GM18505 (cell line): ENCODE measurements at regions not wholly inside any gene's neighbourhood (a gene's known extent, or its start where the extent isn't known, plus 50 kb on each side); places are given as distances from the start of the nearest gene placed in this dataset.

Experiments
- ATAC-seq: cut with Tn5 transposase; IDR thresholded peaks from one replicate; pipeline ENCODE4 v1.9.1; 2021; ENCODE audit not compliant: unreplicated experiment
- POLR2A ChIP-seq: IDR thresholded peaks from 4 replicates; pipeline ENCODE4 v1.6.1; 2011; ENCODE audit warnings: borderline replicate concordance; ENCODE audit not compliant: insufficient read depth, insufficient read length; ENCODE audit errors: extremely low read depth

- ATAC-seq: no peak
- TF ChIP-seq POLR2A: no peak
Observed at GRCh38 chr13:32881074-32881776, 135.0 kb upstream of the KL start.

- ATAC-seq: no peak
- TF ChIP-seq POLR2A: no peak
Observed at GRCh38 chr13:32881777-32882145, 134.5 kb upstream of the KL start.

GRCh38 chr13:32882691-32883090, 133.5 kb upstream of the KL start:
- no peak for TF ChIP-seq POLR2A
- no peak for ATAC-seq

- no peak for ATAC-seq
Observed at GRCh38 chr13:32883474-32883873, 132.7 kb upstream of the KL start.

GRCh38 chr13:32887617-32888016, 128.6 kb upstream of the KL start:
- ATAC-seq: no peak
- no peak for TF ChIP-seq POLR2A

More at GRCh38 chr13:32883474-32883873, 132.7 kb upstream of the KL start:
- TF ChIP-seq POLR2A: no peak

GRCh38 chr13:32889986-32890565, 126.1 kb upstream of the KL start:
- no peak for ATAC-seq
- no peak for TF ChIP-seq POLR2A

- no peak for TF ChIP-seq POLR2A
- no peak for ATAC-seq
Observed at GRCh38 chr13:32893176-32893575, 123.0 kb upstream of the KL start.

GRCh38 chr13:32894589-32895001, 121.6 kb upstream of the KL start:
- TF ChIP-seq POLR2A: no peak
- ATAC-seq: no peak

GRCh38 chr13:32895296-32895695, 120.9 kb upstream of the KL start:
- TF ChIP-seq POLR2A: no peak
- ATAC-seq: no peak

- no peak for TF ChIP-seq POLR2A
- no peak for ATAC-seq
Observed at GRCh38 chr13:32897296-32897695, 118.9 kb upstream of the KL start.

GRCh38 chr13:32902029-32902780, 114.0 kb upstream of the KL start:
- no peak for ATAC-seq
- TF ChIP-seq POLR2A: no peak

GRCh38 chr13:32902874-32903273, 113.3 kb upstream of the KL start:
- no peak for ATAC-seq
- TF ChIP-seq POLR2A: no peak

GRCh38 chr13:32903720-32904119, 112.5 kb upstream of the KL start:
- no peak for ATAC-seq
- no peak for TF ChIP-seq POLR2A

- ATAC-seq: no peak
Observed at GRCh38 chr13:32904266-32904665, 112.0 kb upstream of the KL start.

More at GRCh38 chr13:32904266-32904665, 112.0 kb upstream of the KL start:
- TF ChIP-seq POLR2A: no peak
